GM10266 (cell line): ENCODE measurements at regions not wholly inside any gene's neighbourhood (a gene's known extent, or its start where the extent isn't known, plus 50 kb on each side); places are given as distances from the start of the nearest gene placed in this dataset.
"Not testable (repeated sequence)": the region's sequence is repeated elsewhere in the genome, so short reads cannot be mapped to it uniquely, and the experiment has no call there.

Source experiments
- DNase-seq: peaks from one replicate; pipeline ENCODE4 v3.0.0; 2012; ENCODE audit errors: extremely low spot score
- TF ChIP-seq, protein P1 (sequence below): IDR thresholded peaks from 2 replicates; pipeline ENCODE4 v1.5.1; 2012; ENCODE audit warnings: mild to moderate bottlenecking, low read depth; ENCODE audit not compliant: control insufficient read depth, insufficient read depth; ENCODE audit errors: missing control alignments

DNA sequence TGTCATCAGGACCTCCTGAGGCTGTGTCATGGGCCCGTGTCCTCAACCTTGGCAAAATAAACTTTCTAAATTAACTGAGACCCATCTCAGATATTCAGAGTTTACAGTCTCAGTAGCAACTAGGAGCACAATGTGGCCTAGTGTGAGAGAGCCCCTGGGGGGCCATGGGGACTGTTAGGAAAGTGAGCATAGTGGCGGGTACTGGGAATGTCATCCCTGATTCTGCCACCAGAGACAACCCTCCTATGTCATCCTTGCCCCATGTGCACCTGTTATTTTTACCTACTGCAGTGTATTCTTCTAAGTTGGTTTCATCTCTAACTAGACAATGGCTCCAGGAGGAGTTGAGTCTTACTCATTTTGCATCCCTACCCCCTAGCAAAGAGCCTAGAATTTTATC is 78.6 kb downstream of the CCDC71L start:
- DNase-seq = no peak
- TF ChIP-seq, protein P1, sequence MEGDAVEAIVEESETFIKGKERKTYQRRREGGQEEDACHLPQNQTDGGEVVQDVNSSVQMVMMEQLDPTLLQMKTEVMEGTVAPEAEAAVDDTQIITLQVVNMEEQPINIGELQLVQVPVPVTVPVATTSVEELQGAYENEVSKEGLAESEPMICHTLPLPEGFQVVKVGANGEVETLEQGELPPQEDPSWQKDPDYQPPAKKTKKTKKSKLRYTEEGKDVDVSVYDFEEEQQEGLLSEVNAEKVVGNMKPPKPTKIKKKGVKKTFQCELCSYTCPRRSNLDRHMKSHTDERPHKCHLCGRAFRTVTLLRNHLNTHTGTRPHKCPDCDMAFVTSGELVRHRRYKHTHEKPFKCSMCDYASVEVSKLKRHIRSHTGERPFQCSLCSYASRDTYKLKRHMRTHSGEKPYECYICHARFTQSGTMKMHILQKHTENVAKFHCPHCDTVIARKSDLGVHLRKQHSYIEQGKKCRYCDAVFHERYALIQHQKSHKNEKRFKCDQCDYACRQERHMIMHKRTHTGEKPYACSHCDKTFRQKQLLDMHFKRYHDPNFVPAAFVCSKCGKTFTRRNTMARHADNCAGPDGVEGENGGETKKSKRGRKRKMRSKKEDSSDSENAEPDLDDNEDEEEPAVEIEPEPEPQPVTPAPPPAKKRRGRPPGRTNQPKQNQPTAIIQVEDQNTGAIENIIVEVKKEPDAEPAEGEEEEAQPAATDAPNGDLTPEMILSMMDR = no peak

DNA sequence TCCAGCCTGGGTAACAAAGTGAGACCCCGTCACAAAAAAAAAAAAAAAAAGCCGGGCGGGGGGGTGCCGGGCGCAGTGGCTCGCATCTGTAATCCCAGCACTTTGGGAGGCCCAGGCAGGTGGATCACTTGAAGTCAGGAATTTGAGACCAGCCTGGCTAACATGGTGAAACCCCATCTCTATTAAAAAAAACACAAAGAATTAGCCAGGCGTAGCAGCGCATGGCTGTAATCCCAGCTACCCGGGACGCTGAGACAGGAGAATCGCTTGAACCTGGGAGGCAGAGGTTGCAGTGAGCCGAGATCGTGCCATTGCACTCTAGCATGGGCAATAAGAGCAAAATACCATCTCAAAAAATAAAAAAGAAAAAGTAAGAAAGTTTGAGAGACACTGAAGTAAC is 81.9 kb downstream of the CCDC71L start:
- not testable (repeated sequence) for DNase-seq

- DNase-seq = no peak
- TF ChIP-seq, protein P1 = no peak
Measured at GRCh38 chr7:106575138-106575823, 85.7 kb downstream of the CCDC71L start.

- no peak for DNase-seq
- TF ChIP-seq, protein P1 = no peak
Measured at GRCh38 chr7:106573738-106574137, 87.2 kb downstream of the CCDC71L start.

- TF ChIP-seq, protein P1 = no peak
- no peak for DNase-seq
Measured at GRCh38 chr7:106573125-106573663, 87.8 kb downstream of the CCDC71L start.

- no peak for DNase-seq
- TF ChIP-seq, protein P1 = no peak
Measured at GRCh38 chr7:106572394-106573124, 88.4 kb downstream of the CCDC71L start.

DNA sequence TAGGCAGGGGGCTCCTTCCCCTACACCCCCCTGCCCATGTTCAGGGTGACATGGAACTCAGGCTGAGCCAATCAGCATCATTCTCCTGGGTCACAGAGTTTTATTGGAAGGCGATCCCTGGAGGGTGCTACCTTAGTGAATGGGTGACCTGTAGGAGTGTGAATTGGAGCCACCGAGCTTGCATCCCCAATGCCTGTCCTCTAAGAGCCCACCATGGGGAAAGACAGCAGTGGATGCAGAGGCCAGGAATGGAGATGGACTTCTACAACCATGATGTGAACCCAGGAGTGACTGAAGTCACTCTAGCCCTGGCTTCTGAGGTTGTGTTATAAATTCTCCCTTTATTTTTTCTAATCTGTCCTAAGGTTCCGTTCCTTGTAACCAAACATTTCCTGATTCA is 89.4 kb downstream of the CCDC71L start:
- no peak for DNase-seq
- TF ChIP-seq, protein P1 = no peak
